HepG2 (cell line): ENCODE measurements at regions not wholly inside any gene's neighbourhood (a gene's known extent, or its start where the extent isn't known, plus 50 kb on each side); places are given as distances from the start of the nearest gene placed in this dataset.

Experiments used
- ADNP ChIP-seq: sonication (generic); formaldehyde crosslinking; IDR thresholded peaks from 2 replicates; pipeline ENCODE4 v1.4.0; 2020; ENCODE audit warnings: missing genetic modification reagents
- HIVEP1 ChIP-seq: sonication (generic); formaldehyde crosslinking; IDR thresholded peaks from 2 replicates; pipeline ENCODE4 v1.4.0; 2020; ENCODE audit warnings: mild to moderate bottlenecking, missing genetic modification reagents
- IKZF1 ChIP-seq: fragments of 450-650 bp; IDR thresholded peaks from 2 replicates; pipeline ENCODE4 v1.7.1; 2016
- JARID2 ChIP-seq: sonication (generic); formaldehyde crosslinking; IDR thresholded peaks from 2 replicates; pipeline ENCODE4 v1.8.1; 2023; ENCODE audit warnings: missing genetic modification reagents, inconsistent platforms; ENCODE audit not compliant: insufficient replicate concordance
- MEIS2 ChIP-seq: sonication (generic); formaldehyde crosslinking; IDR thresholded peaks from 2 replicates; pipeline ENCODE4 v1.9.0; 2021; ENCODE audit warnings: mild to moderate bottlenecking, missing genetic modification reagents
- POLR2A ChIP-seq, 2 experiments: IDR thresholded peaks; 2 replicates each; pipeline ENCODE4 v1.6.1; 2011; ENCODE audit warnings: low read depth in 2 of 2, low read length in 2 of 2, mild to moderate bottlenecking in 1 of 2, moderate library complexity in 1 of 2; ENCODE audit not compliant: insufficient read depth in 1 of 2
- PTBP1 ChIP-seq: fragments of 200-400 bp; formaldehyde crosslinking; IDR thresholded peaks from 2 replicates; pipeline ENCODE4 v1.6.1; 2018; ENCODE audit warnings: low read length, low read depth; ENCODE audit not compliant: poor library complexity, severe bottlenecking
- ZBTB43 ChIP-seq: sonication (generic); formaldehyde crosslinking; conservative IDR thresholded peaks from 2 replicates; pipeline ENCODE4 v1.4.0; 2020; ENCODE audit warnings: missing genetic modification reagents
- ZFP62 ChIP-seq: sonication (generic); formaldehyde crosslinking; IDR thresholded peaks from 2 replicates; pipeline ENCODE4 v1.4.0; 2020; ENCODE audit warnings: missing genetic modification reagents
- ZNF331 ChIP-seq: sonication (generic); formaldehyde crosslinking; IDR thresholded peaks from 2 replicates; pipeline ENCODE4 v1.4.0; 2020; ENCODE audit warnings: missing genetic modification reagents

- TF ChIP-seq PTBP1 (no peak), ADNP (CRISPR knock-in tag) (no peak), IKZF1 (no peak), JARID2 (CRISPR knock-in tag) (no peak), POLR2A (IDR thresholded peaks at IDR 0.05; ENCODE audit: insufficient read depth in 1 of 2, low read depth in 2 of 2, low read length in 2 of 2) (no peak), ZNF331 (CRISPR knock-in tag) (no peak), MEIS2 (CRISPR knock-in tag) (no peak), ZBTB43 (CRISPR knock-in tag) (no peak), HIVEP1 (CRISPR knock-in tag) (no peak), ZFP62 (CRISPR knock-in tag) (no peak)
Observed at GRCh38 chr5:106314221-106314824, 1356.4 kb downstream of the EFNA5 start.
